GM23248 (cell line): ENCODE measurements at regions not wholly inside any gene's neighbourhood (a gene's known extent, or its start where the extent isn't known, plus 50 kb on each side); places are given as distances from the start of the nearest gene placed in this dataset.

Experiments used
- EZH2 ChIP-seq: fragments of 200-600 bp; sonication (generic); IDR thresholded peaks from 2 replicates; pipeline ENCODE4 v1.6.1; 2018; ENCODE audit warnings: antibody characterized with exemption, mild to moderate bottlenecking; ENCODE audit not compliant: insufficient read depth, poor library complexity, severe bottlenecking
- EZH2phosphoT487 ChIP-seq: fragments of 200-600 bp; sonication (generic); IDR thresholded peaks from 2 replicates; pipeline ENCODE4 v1.6.1; 2018; ENCODE audit warnings: antibody characterized with exemption, moderate library complexity, mild to moderate bottlenecking, low read depth; ENCODE audit not compliant: insufficient read depth

GRCh38 chr17:70655176-70655958 lies 486.0 kb downstream of the KCNJ2 start:
- no peak for TF ChIP-seq EZH2phosphoT487
- no peak for TF ChIP-seq EZH2
